H1 (cell line): ENCODE measurements at regions not wholly inside any gene's neighbourhood (a gene's known extent, or its start where the extent isn't known, plus 50 kb on each side); places are given as distances from the start of the nearest gene placed in this dataset.

ENCODE experiments used
- CTCF ChIA-PET: fragments of 300-600 bp; sonication (Branson Sonifier 250); formaldehyde crosslinking; loops from one replicate; lab custom pipeline; 2021; ENCODE audit not compliant: partially characterized antibody; lab: Charles Lee
- POLR2A ChIA-PET: fragments of 300-600 bp; sonication (Branson Sonifier 250); formaldehyde crosslinking; loops from one replicate; lab custom pipeline; 2021; ENCODE audit warnings: inconsistent platforms; ENCODE audit not compliant: partially characterized antibody; lab: Charles Lee
- DNase-seq, 2 experiments: peaks; one replicate each; pipeline versions ENCODE4 v3.0.0 to v3.0.0-alpha.2; 2010 to 2022; ENCODE audit warnings: low spot score in 2 of 2, low read depth in 1 of 2, mixed read lengths in 1 of 2
- FAIRE-seq: peaks from 2 replicates; lab custom pipeline; 2011; peaks lifted over from hg19 to GRCh38; lab: Jason Lieb, UNC
- H2AFZ ChIP-seq: 2 replicates; pipeline ENCODE4 v1.8.1; 2012; ENCODE audit warnings: low read length, inconsistent platforms
- H2AK5ac ChIP-seq: 2 replicates; pipeline ENCODE4 v1.6.1; 2013; ENCODE audit warnings: low read depth, low read length
- H2BK120ac ChIP-seq: replicated peaks from 2 replicates; pipeline ENCODE3; 2013; ENCODE audit warnings: low read depth, low read length, inconsistent platforms
- H2BK12ac ChIP-seq: 2 replicates; pipeline ENCODE4 v1.6.1; 2013; ENCODE audit warnings: low read depth, low read length
- H2BK15ac ChIP-seq: 2 replicates; pipeline ENCODE4 v1.6.1; 2013; ENCODE audit warnings: low read length
- H2BK20ac ChIP-seq: 2 replicates; pipeline ENCODE4 v1.6.1; 2013; ENCODE audit warnings: low read length
- H2BK5ac ChIP-seq: 2 replicates; pipeline ENCODE4 v1.6.1; 2013; ENCODE audit warnings: low read depth, low read length
- H3K14ac ChIP-seq: 2 replicates; pipeline ENCODE4 v1.6.1; 2013; ENCODE audit warnings: inconsistent platforms; ENCODE audit not compliant: insufficient read length
- H3K18ac ChIP-seq: 2 replicates; pipeline ENCODE4 v1.6.1; 2013; ENCODE audit warnings: low read length; ENCODE audit errors: extremely low read depth
- H3K23ac ChIP-seq: 2 replicates; pipeline ENCODE4 v1.6.1; 2013; ENCODE audit warnings: inconsistent platforms; ENCODE audit not compliant: insufficient read length
- H3K23me2 ChIP-seq: 2 replicates; pipeline ENCODE4 v1.6.1; 2013; ENCODE audit warnings: low read depth, low read length
- H3K27ac ChIP-seq: 2 replicates; pipeline ENCODE4 v1.6.1; 2011; ENCODE audit warnings: low read depth, low read length, inconsistent platforms
- H3K27me3 ChIP-seq, 4 experiments: replicated peaks in 1 of 4; 1 replicate in 1 of 4; 2 replicates in 3 of 4; pipeline versions ENCODE4 v1.6.1 to v1.8.1; 2011 to 2013; ENCODE audit warnings: low read length in 3 of 4, mild to moderate bottlenecking in 3 of 4, inconsistent platforms in 2 of 4, mixed read lengths in 2 of 4, moderate library complexity in 1 of 4; ENCODE audit not compliant: control insufficient read depth in 3 of 4, insufficient read depth in 3 of 4; ENCODE audit errors: extremely low read depth in 1 of 4
- H3K36me3 ChIP-seq, 4 experiments: 2 replicates each; pipeline versions ENCODE4 v1.6.1 to v1.8.1; 2011 to 2013; ENCODE audit warnings: mild to moderate bottlenecking in 4 of 4, low read length in 3 of 4, moderate library complexity in 2 of 4, control low read depth in 1 of 4, inconsistent platforms in 1 of 4; ENCODE audit not compliant: insufficient read depth in 4 of 4, control insufficient read depth in 2 of 4
- H3K4ac ChIP-seq: replicated peaks from 2 replicates; pipeline ENCODE3; 2013; ENCODE audit warnings: low read length, low read depth, mixed read lengths, inconsistent platforms; ENCODE audit not compliant: insufficient read length
- H3K4me1 ChIP-seq, 4 experiments: replicated peaks in 1 of 4; 1 replicate in 1 of 4; 2 replicates in 3 of 4; pipeline versions ENCODE4 v1.6.1 to v1.8.1; 2011 to 2013; ENCODE audit warnings: low read length in 3 of 4, inconsistent platforms in 2 of 4, mixed read lengths in 1 of 4; ENCODE audit not compliant: insufficient read depth in 4 of 4, control insufficient read depth in 3 of 4
- H3K4me2 ChIP-seq, 2 experiments: 2 replicates each; pipeline versions ENCODE4 v1.6.1 to v1.8.1; 2011 to 2013; ENCODE audit warnings: low read depth in 2 of 2, low read length in 2 of 2, control low read depth in 1 of 2, inconsistent platforms in 1 of 2, mild to moderate bottlenecking in 1 of 2; ENCODE audit not compliant: insufficient read depth in 1 of 2
- H3K4me3 ChIP-seq, 4 experiments: fragments of 200-600, 300-600 bp in 1 of 4; sonication (generic), shearing (Covaris generic), sonication (Bioruptor Twin) in 1 of 4; 2 replicates each; pipeline versions ENCODE4 v1.5.1 to v1.8.1; 2011 to 2016; ENCODE audit warnings: low read length in 4 of 4, low read depth in 3 of 4, control low read depth in 2 of 4, inconsistent platforms in 2 of 4, mild to moderate bottlenecking in 2 of 4, mixed read lengths in 1 of 4, moderate library complexity in 1 of 4; ENCODE audit not compliant: insufficient read depth in 2 of 4; ENCODE audit errors: extremely low read depth in 1 of 4
- H3K56ac ChIP-seq: replicated peaks from 2 replicates; pipeline ENCODE3; 2013; ENCODE audit warnings: low read depth, mild to moderate bottlenecking, mixed read lengths, low read length, inconsistent platforms; ENCODE audit not compliant: insufficient read length
- H3K79me1 ChIP-seq: 2 replicates; pipeline ENCODE4 v1.6.1; 2013; ENCODE audit warnings: low read depth, low read length, control low read depth
- H3K79me2 ChIP-seq, 2 experiments: 2 replicates each; pipeline versions ENCODE4 v1.6.1 to v1.8.1; 2012 to 2013; ENCODE audit warnings: low read length in 2 of 2, mild to moderate bottlenecking in 2 of 2, inconsistent platforms in 1 of 2; ENCODE audit not compliant: insufficient read depth in 2 of 2, control insufficient read depth in 1 of 2
- H3K9ac ChIP-seq, 4 experiments: replicated peaks in 1 of 4; 1 replicate in 1 of 4; 2 replicates in 3 of 4; pipeline versions ENCODE4 v1.6.1 to v1.8.1; 2011 to 2013; ENCODE audit warnings: low read depth in 3 of 4, low read length in 3 of 4, control low read depth in 2 of 4, mild to moderate bottlenecking in 2 of 4, moderate library complexity in 2 of 4, inconsistent platforms in 1 of 4; ENCODE audit errors: extremely low read depth in 1 of 4
- H3K9me3 ChIP-seq, 2 experiments: 2 replicates each; pipeline versions ENCODE4 v1.6.1 to v1.8.1; 2012 to 2013; ENCODE audit warnings: mild to moderate bottlenecking in 2 of 2, moderate library complexity in 2 of 2, control low read depth in 1 of 2, inconsistent platforms in 1 of 2, low read depth in 1 of 2, low read length in 1 of 2, mixed read lengths in 1 of 2; ENCODE audit not compliant: insufficient read depth in 2 of 2
- H4K20me1 ChIP-seq, 2 experiments: replicated peaks in 1 of 2; 2 replicates each; pipeline versions ENCODE3 to v1.8.1; 2011 to 2013; ENCODE audit warnings: inconsistent platforms in 2 of 2, low read length in 2 of 2, mild to moderate bottlenecking in 1 of 2; ENCODE audit not compliant: insufficient read depth in 2 of 2, control insufficient read depth in 1 of 2
- H4K5ac ChIP-seq: 2 replicates; pipeline ENCODE4 v1.6.1; 2013; ENCODE audit warnings: low read length, low read depth, mixed read lengths, inconsistent platforms; ENCODE audit not compliant: insufficient read length
- H4K8ac ChIP-seq: 2 replicates; pipeline ENCODE4 v1.8.0; 2013; ENCODE audit warnings: mild to moderate bottlenecking, moderate library complexity, low read length, inconsistent platforms; ENCODE audit not compliant: insufficient read depth; ENCODE audit errors: extremely low read depth
- H4K91ac ChIP-seq: replicated peaks from 2 replicates; pipeline ENCODE3; 2013; ENCODE audit warnings: low read length, mixed read lengths, inconsistent platforms; ENCODE audit not compliant: insufficient read length
- CHD1 ChIP-seq: IDR thresholded peaks from 2 replicates; pipeline ENCODE4 v1.6.1; 2012; ENCODE audit warnings: low read depth, low read length, improper control_type of control experiment
- PHF8 ChIP-seq: fragments of 200-600 bp; sonication (generic); conservative IDR thresholded peaks from 2 replicates; pipeline ENCODE4 v1.7.1; 2012; ENCODE audit warnings: low read depth, mild to moderate bottlenecking, inconsistent platforms, low read length, moderate library complexity
- WGBS, 2 experiments: shearing (Covaris generic) in 1 of 2; methylation state at CpG; one replicate each; pipeline versions ENCODE4 v1.1.6 to v1.1.7; 2013 to 2015; ENCODE audit warnings: low lambda C conversion rate in 2 of 2, mixed read lengths in 2 of 2, inconsistent platforms in 1 of 2, low coverage in 1 of 2, missing lambda C conversion rate in 1 of 2; ENCODE audit not compliant: insufficient replicate concordance in 2 of 2, insufficient coverage in 1 of 2, insufficient read length in 1 of 2; ENCODE audit errors: extremely low coverage in 1 of 2, missing lambda C conversion rate in 1 of 2; 5-methylcytosine and 5-hydroxymethylcytosine counted together
- TF ChIP-seq, protein P1 (sequence below): IDR thresholded peaks from 2 replicates; pipeline ENCODE4 v1.6.1; 2011; ENCODE audit warnings: low read length, improper control_type of control experiment
- TF ChIP-seq, protein P2 (sequence below): IDR thresholded peaks from 2 replicates; pipeline ENCODE4 v1.6.1; 2012; ENCODE audit warnings: inconsistent platforms

DNA sequence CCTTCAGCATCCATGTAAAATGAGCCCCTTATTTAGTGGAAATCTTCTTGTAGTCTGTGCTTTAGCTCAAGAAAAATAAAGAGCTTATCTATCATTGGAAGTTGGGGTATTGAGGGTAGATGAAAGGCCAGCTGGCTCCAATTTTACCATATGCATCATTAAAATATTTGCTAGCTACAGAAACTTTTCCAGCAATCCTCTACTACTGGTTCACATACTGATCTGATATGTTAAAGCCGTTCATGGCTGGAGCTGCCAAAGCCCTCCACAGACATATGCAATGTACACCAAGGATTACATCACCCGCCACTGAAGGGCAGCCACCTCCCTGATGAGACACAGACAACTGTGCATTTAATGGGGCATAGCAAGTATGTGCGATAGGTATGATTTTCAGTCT is 1205.3 kb downstream of the GALC start:
- no peaks in the 10 kb centered on the region for H3K79me1 ChIP-seq
- no peak overlapping the region for H3K14ac ChIP-seq
- no peak overlapping the region for H3K56ac ChIP-seq
- no peak for FAIRE-seq
- no peaks in the 10 kb centered on the region for H3K27me3 ChIP-seq
- 0 out of 4 replicates have a peak, but pooled peaks cover 0 to 2% of the 10 kb centered on the region in 2 experiments for H3K9me3 ChIP-seq
- 89% methylated on average over 3 of the region's 3 CpGs; no CpG with 5 or more reads in 1 of the 2 experiments for WGBS, 2 experiments
- H3K18ac ChIP-seq = no peak overlapping the region
- ChIA-PET POLR2A (no interaction called here), CTCF (interaction anchor here (0.5 to 0.7 kb wide), 2 partner anchors 197 to 1023 kb away, joined by 3 read pairs; no protein-coding TSS in a partner anchor)
- no peaks in the 10 kb centered on the region for H3K4me1 ChIP-seq
- no peak for TF ChIP-seq PHF8
- TF ChIP-seq, protein P1, sequence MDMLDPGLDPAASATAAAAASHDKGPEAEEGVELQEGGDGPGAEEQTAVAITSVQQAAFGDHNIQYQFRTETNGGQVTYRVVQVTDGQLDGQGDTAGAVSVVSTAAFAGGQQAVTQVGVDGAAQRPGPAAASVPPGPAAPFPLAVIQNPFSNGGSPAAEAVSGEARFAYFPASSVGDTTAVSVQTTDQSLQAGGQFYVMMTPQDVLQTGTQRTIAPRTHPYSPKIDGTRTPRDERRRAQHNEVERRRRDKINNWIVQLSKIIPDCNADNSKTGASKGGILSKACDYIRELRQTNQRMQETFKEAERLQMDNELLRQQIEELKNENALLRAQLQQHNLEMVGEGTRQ = no peak
- TF ChIP-seq CHD1 = no peak
- TF ChIP-seq, protein P2, sequence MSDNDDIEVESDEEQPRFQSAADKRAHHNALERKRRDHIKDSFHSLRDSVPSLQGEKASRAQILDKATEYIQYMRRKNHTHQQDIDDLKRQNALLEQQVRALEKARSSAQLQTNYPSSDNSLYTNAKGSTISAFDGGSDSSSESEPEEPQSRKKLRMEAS = no peak
- no peak overlapping the region for H3K9ac ChIP-seq
- H2BK5ac ChIP-seq = no peak overlapping the region
- H2BK15ac ChIP-seq = no peak overlapping the region
- H4K5ac ChIP-seq = no peak overlapping the region
- H2BK120ac ChIP-seq = no peak overlapping the region
- H2AK5ac ChIP-seq = no peak overlapping the region
- H3K23me2 ChIP-seq = no peaks in the 10 kb centered on the region
- no peak overlapping the region for H3K27ac ChIP-seq
- H3K4me2 ChIP-seq = no peak overlapping the region
- H4K8ac ChIP-seq = no peak overlapping the region
- no peak overlapping the region for H2BK12ac ChIP-seq
- DNase-seq = no peak
- no peaks in the 10 kb centered on the region for H4K20me1 ChIP-seq
- H2BK20ac ChIP-seq = no peak overlapping the region
- 0 out of 2 replicates have a peak overlapping the region, but pooled peaks have one; percentile 70 for H2AFZ ChIP-seq
- no peak overlapping the region for H3K4ac ChIP-seq
- H3K79me2 ChIP-seq = no peaks in the 10 kb centered on the region
- no peak overlapping the region for H4K91ac ChIP-seq
- no peak overlapping the region for H3K4me3 ChIP-seq
- no peaks in the 10 kb centered on the region for H3K36me3 ChIP-seq
- H3K23ac ChIP-seq = no peak overlapping the region
